ENCODE measurements at regions not wholly inside any gene's neighbourhood (a gene's known extent, or its start where the extent isn't known, plus 50 kb on each side); places are given as distances from the start of the nearest gene placed in this dataset.

DNA sequence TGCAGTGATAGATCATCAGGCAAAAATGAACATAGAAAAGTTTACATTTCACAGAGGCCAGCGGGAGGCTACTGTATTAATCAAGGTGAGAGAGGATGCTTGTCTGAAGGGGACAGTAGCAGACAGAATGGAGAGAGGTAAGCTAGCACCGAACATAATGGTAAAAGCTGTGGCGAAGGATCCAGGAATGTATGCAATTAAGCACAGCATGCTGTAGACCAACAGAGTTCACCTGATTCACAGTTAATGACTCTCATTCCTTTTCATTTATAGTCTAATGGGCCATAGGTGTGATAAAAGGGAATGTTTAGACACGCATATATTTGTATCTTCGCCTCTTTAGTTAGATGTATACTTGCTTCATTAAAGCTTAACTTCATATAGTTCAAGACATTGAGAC is 150.9 kb upstream of the MBL2 start:
- Histone ChIP-seq H3K9me3 (ENCODE audit: low read depth, low read length) (no peaks in the 10 kb centered on the region), H3K36me3 (ENCODE audit: insufficient read depth, low read length) (no peaks in the 10 kb centered on the region), H3K4me3 (no peak overlapping the region), H3K27ac (no peak overlapping the region), H3K9ac (ENCODE audit: insufficient read length) (no peak overlapping the region)
- DNase-seq (ENCODE audit: low read depth, low spot score) = no peak
- TF ChIP-seq EZH2 (IDR thresholded peaks at IDR 0.05) (no peak), POLR2AphosphoS5 (IDR thresholded peaks at IDR 0.05; ENCODE audit: borderline replicate concordance, low read depth, low read length) (no peak), FOXP2 (optimal IDR thresholded peaks at IDR 0.05; ENCODE audit: control extremely low read depth, extremely low read length, insufficient read depth) (no peak)

DNA sequence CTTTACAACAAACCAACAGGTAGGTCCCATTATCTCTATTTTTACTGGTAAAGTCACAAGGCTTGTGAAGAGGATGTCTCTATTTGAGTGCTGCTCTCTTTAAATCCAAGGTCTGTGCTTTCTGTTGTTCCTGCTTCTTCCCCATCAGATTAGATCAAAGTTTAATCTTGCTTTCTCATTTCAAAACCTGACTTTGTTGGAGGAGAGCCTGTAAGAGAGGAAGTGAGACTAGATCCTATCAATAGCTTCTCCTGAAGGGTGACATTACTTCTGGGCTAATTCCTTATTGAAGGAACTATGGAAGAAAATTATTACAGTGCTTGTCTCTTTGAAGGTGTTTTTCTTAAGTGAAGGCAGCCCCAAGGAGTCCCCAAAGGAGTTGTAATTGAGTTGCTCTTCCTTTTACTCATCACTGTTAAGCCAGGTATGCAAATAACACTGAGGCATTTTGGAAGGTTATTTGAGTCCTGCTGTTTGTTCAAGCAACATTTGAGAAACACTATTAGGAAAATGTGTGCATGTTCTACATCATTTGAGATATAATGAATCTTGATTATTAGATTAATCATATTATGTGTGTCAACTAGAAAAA is 146.2 kb upstream of the MBL2 start:
- TF ChIP-seq EZH2 (IDR thresholded peaks at IDR 0.05) = no peak
- no peak for TF ChIP-seq POLR2AphosphoS5 (IDR thresholded peaks at IDR 0.05; ENCODE audit: borderline replicate concordance, low read depth, low read length)
- no peak for TF ChIP-seq FOXP2 (optimal IDR thresholded peaks at IDR 0.05; ENCODE audit: control extremely low read depth, extremely low read length, insufficient read depth)
- DNase-seq (ENCODE audit: low read depth, low spot score) = no peak
- no peak overlapping the region for H3K4me3 ChIP-seq
- no peaks in the 10 kb centered on the region for H3K36me3 ChIP-seq (ENCODE audit: insufficient read depth, low read length)
- H3K27ac ChIP-seq = no peak overlapping the region
- no peaks in the 10 kb centered on the region for H3K9me3 ChIP-seq (ENCODE audit: low read depth, low read length)
- no peak overlapping the region for H3K9ac ChIP-seq (ENCODE audit: insufficient read length)

DNA sequence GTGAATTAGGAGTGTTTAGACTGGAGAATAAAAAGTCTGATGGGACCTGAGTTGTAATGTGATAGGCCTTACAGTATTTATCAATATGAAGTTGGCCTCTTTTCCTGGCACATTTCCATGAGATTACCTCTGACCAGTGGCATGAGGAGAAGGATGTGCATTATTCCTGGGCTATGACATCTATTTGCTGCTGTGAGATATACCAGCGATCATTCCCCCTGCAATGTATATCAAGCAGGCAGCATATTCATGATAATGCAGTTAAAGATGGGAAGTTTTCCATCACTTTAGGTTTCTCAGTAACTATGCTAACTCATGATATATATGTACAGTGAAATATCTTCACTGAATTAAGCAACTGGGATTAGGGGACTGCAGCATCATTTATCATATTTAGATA is 142.8 kb upstream of the MBL2 start:
- H3K36me3 ChIP-seq (ENCODE audit: insufficient read depth, low read length) = no peaks in the 10 kb centered on the region
- DNase-seq (ENCODE audit: low read depth, low spot score) = no peak
- H3K9ac ChIP-seq (ENCODE audit: insufficient read length) = no peak overlapping the region
- TF ChIP-seq FOXP2 (optimal IDR thresholded peaks at IDR 0.05; ENCODE audit: control extremely low read depth, extremely low read length, insufficient read depth) = no peak
- no peak for TF ChIP-seq POLR2AphosphoS5 (IDR thresholded peaks at IDR 0.05; ENCODE audit: borderline replicate concordance, low read depth, low read length)
- TF ChIP-seq EZH2 (IDR thresholded peaks at IDR 0.05) = no peak
- H3K27ac ChIP-seq = no peak overlapping the region
- H3K4me3 ChIP-seq = no peak overlapping the region
- no peaks in the 10 kb centered on the region for H3K9me3 ChIP-seq (ENCODE audit: low read depth, low read length)

DNA sequence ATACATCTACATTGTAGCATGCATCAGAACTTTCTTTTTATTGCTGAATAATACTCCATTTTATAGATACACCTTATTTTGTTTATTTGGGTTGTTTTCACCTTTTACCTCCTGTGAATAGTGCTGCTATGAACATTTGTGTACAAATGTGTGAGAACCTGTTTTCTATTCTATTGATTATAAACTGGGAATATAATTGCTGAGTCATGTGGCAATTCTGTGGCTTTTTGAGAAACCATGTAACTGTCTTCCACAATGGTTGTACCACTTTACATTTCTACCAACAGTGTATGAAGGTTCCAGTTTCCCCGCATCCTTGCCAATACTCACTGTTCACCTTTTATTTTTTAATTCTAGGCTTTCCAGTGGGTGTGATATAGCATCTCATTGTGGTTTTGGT is 138.6 kb upstream of the MBL2 start:
- Histone ChIP-seq H3K9me3 (ENCODE audit: low read depth, low read length) (no peaks in the 10 kb centered on the region), H3K9ac (ENCODE audit: insufficient read length) (no peak overlapping the region), H3K27ac (no peak overlapping the region), H3K36me3 (ENCODE audit: insufficient read depth, low read length) (no peaks in the 10 kb centered on the region), H3K4me3 (no peak overlapping the region)
- no peak for TF ChIP-seq EZH2 (IDR thresholded peaks at IDR 0.05)
- TF ChIP-seq POLR2AphosphoS5 (IDR thresholded peaks at IDR 0.05; ENCODE audit: borderline replicate concordance, low read depth, low read length) = no peak
- TF ChIP-seq FOXP2 (optimal IDR thresholded peaks at IDR 0.05; ENCODE audit: control extremely low read depth, extremely low read length, insufficient read depth) = no peak
- DNase-seq (ENCODE audit: low read depth, low spot score) = no peak

DNA sequence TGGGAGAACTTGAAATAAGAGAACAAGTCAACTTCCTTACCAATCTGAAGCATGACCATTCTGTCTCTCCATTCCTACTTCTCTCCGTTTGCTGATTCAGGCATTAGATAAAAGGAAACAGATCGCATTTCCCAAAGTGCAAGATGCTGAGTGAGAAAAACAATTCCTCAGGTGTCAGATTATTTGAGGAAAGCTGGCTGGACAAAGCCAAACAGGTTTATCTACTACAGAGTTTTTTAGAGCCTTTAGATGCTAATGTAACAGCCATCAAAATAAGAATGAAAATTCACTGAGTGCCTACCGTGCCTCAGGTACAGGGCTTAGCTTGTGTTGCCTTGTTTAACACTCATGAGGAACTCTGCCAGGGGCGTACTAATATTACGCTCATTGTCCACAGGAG is 135.9 kb upstream of the MBL2 start:
- Histone ChIP-seq H3K27ac (no peak overlapping the region), H3K36me3 (ENCODE audit: insufficient read depth, low read length) (no peaks in the 10 kb centered on the region), H3K4me3 (no peak overlapping the region), H3K9me3 (ENCODE audit: low read depth, low read length) (no peaks in the 10 kb centered on the region), H3K9ac (ENCODE audit: insufficient read length) (no peak overlapping the region)
- DNase-seq (ENCODE audit: low read depth, low spot score) = no peak
- TF ChIP-seq FOXP2 (optimal IDR thresholded peaks at IDR 0.05; ENCODE audit: control extremely low read depth, extremely low read length, insufficient read depth) (no peak), EZH2 (IDR thresholded peaks at IDR 0.05) (no peak), POLR2AphosphoS5 (IDR thresholded peaks at IDR 0.05; ENCODE audit: borderline replicate concordance, low read depth, low read length) (no peak)

DNA sequence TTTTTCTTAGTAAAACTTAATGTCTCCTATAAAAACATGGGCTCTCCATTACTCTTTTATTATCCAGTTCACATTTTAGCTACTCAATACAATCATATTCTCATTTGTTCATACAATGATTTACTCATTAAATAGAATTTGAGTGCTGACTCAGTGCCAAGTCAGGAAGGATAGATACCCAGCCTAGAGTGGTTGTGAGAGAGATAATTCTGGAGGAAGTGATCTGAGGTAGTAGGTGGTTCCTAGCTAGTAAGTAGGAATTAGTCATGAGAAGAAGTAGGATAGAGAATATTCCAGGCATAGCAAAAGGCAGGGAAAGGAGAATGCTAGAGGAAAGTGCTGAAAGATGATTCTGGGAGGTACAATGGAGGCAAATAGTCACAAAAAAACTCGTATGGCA is 133.5 kb upstream of the MBL2 start:
- Histone ChIP-seq H3K4me3 (no peak overlapping the region), H3K36me3 (ENCODE audit: insufficient read depth, low read length) (no peaks in the 10 kb centered on the region), H3K27ac (no peak overlapping the region), H3K9me3 (ENCODE audit: low read depth, low read length) (no peaks in the 10 kb centered on the region), H3K9ac (ENCODE audit: insufficient read length) (no peak overlapping the region)
- no peak for DNase-seq (ENCODE audit: low read depth, low spot score)
- TF ChIP-seq FOXP2 (optimal IDR thresholded peaks at IDR 0.05; ENCODE audit: control extremely low read depth, extremely low read length, insufficient read depth) = no peak
- no peak for TF ChIP-seq EZH2 (IDR thresholded peaks at IDR 0.05)
- TF ChIP-seq POLR2AphosphoS5 (IDR thresholded peaks at IDR 0.05; ENCODE audit: borderline replicate concordance, low read depth, low read length) = no peak

DNA sequence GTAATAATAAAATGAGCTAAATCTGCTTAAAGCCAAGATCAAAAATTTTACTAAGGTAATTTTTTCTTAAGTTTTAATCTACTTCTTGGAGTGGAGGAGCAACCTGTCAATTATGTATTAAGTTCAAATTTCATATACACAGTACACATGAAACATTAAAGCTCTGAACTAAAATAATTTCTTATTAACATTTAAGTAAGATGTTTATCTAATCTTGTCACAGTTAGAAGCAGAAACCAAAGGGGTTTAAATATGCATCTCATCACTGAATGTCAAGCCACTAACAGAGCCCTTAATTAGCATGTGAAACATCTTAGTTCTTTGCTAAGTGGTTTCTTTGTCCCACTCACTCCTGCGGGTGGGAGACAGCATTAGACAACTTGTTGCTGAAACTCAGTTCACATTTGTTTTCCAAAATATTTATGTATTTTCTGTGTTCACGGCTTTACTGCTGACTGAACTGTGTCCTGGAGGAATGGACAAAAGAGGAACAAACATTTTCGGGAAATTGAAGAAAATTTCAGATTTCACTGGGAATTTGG is 130.9 kb upstream of the MBL2 start:
- no peak overlapping the region for H3K27ac ChIP-seq
- no peak for DNase-seq (ENCODE audit: low read depth, low spot score)

DNA sequence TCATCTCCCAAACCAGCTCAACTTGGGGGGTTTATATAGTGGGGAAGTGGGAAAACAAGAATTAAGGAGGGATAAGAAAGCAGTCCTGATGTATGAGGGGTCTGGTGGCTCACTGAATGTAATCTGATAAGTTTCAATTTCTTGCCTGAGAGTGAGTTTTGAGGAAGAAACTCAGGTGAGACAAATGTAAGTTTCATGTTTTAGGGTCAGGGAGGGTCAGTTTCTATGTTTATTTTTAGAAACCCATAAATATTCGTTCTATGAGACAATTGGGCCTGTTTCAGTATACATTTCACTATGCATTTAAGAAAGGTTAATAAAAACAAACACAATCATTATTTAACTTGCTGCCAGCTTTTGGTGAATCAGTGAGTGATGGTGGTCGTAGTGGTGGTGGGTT is 128.0 kb upstream of the MBL2 start:
- no peak for DNase-seq (ENCODE audit: low read depth, low spot score)
- Histone ChIP-seq H3K9ac (ENCODE audit: insufficient read length) (no peak overlapping the region), H3K36me3 (ENCODE audit: insufficient read depth, low read length) (no peaks in the 10 kb centered on the region), H3K27ac (no peak overlapping the region), H3K4me3 (no peak overlapping the region), H3K9me3 (ENCODE audit: low read depth, low read length) (no peaks in the 10 kb centered on the region)
- no peak for TF ChIP-seq FOXP2 (optimal IDR thresholded peaks at IDR 0.05; ENCODE audit: control extremely low read depth, extremely low read length, insufficient read depth)
- TF ChIP-seq POLR2AphosphoS5 (IDR thresholded peaks at IDR 0.05; ENCODE audit: borderline replicate concordance, low read depth, low read length) = no peak
- no peak for TF ChIP-seq EZH2 (IDR thresholded peaks at IDR 0.05)

More for the DNA sequence above, 130.9 kb upstream of the MBL2 start:
- Histone ChIP-seq H3K36me3 (ENCODE audit: insufficient read depth, low read length) (no peaks in the 10 kb centered on the region), H3K9me3 (ENCODE audit: low read depth, low read length) (no peaks in the 10 kb centered on the region), H3K9ac (ENCODE audit: insufficient read length) (no peak overlapping the region), H3K4me3 (no peak overlapping the region)
- TF ChIP-seq EZH2 (IDR thresholded peaks at IDR 0.05) (no peak), FOXP2 (optimal IDR thresholded peaks at IDR 0.05; ENCODE audit: control extremely low read depth, extremely low read length, insufficient read depth) (no peak)

DNA sequence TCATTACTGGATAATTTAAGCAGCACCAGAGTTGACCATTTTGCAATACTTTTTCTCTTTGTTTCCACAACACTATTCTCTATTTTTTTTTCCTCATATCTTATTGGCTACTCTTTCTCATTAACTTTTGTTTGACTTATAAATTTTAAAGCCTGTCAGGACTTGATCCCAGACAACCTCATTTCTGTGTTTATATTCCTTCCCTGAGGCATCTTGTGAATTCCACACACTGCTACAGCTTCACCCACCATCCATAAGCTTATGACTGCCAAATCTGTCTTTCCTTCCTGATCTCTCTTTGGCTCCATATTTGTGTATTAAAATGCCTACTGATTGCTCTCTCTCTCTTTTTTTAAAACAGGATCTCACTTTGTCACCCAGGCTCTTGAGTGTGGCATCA is 124.6 kb upstream of the MBL2 start:
- no peak overlapping the region for H3K9ac ChIP-seq (ENCODE audit: insufficient read length)

More for the DNA sequence above, 124.6 kb upstream of the MBL2 start:
- H3K9me3 ChIP-seq (ENCODE audit: low read depth, low read length) = no peaks in the 10 kb centered on the region
- DNase-seq (ENCODE audit: low read depth, low spot score) = no peak
- H3K36me3 ChIP-seq (ENCODE audit: insufficient read depth, low read length) = no peaks in the 10 kb centered on the region
- H3K27ac ChIP-seq = no peak overlapping the region
- TF ChIP-seq EZH2 (IDR thresholded peaks at IDR 0.05) (no peak), POLR2AphosphoS5 (IDR thresholded peaks at IDR 0.05; ENCODE audit: borderline replicate concordance, low read depth, low read length) (no peak), FOXP2 (optimal IDR thresholded peaks at IDR 0.05; ENCODE audit: control extremely low read depth, extremely low read length, insufficient read depth) (no peak)
- H3K4me3 ChIP-seq = no peak overlapping the region

Measured in SK-N-MC (cell line).